Activated gamma-delta T cell treated with Interleukin-2 at 50 U/mL for 16 hours (primary cell): ENCODE measurements at regions not wholly inside any gene's neighbourhood (a gene's known extent, or its start where the extent isn't known, plus 50 kb on each side); places are given as distances from the start of the nearest gene placed in this dataset.

Experiments
- DNase-seq: peaks from one replicate; pipeline ENCODE4 v3.0.0-alpha.2; 2020

DNA sequence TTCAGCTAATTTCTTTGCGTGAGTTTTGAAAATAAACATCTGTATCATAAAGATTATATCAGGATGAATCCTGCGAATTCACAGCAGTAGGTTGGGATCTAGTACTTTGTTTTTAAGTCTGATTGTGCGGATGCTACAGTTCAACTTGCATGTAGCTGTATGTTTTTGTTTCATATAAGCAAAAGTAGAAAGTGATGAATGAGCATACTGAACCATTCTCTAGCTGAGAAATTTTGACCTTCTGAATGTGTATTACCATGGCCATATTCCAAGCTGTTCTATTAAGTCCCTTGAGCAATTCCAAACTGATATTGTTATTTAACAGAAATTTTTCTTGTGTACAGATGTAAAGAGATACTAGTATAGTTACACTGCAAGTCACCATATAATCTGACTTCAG, 358.8 kb upstream of the MEOX2 start:
- DNase-seq = no peak

DNA sequence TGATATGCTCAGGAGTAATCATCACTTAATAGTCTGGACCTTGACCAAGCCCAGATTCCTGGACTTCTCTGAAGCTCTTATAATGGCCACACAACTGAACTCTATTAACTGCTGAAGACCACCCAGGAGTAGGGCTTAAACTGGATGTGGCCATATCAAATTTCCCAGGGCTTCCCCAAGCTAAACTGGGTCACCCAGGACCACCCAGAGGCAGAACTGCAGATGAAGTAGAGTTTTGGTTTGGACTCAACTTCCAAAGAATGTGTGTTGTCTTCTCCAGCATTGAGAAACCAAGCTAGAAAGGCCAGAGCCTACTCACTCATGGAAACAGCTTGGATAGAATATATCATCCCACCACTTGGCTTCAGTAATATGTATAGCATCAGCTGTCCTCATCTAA, 358.2 kb upstream of the MEOX2 start:
- no peak for DNase-seq

DNA sequence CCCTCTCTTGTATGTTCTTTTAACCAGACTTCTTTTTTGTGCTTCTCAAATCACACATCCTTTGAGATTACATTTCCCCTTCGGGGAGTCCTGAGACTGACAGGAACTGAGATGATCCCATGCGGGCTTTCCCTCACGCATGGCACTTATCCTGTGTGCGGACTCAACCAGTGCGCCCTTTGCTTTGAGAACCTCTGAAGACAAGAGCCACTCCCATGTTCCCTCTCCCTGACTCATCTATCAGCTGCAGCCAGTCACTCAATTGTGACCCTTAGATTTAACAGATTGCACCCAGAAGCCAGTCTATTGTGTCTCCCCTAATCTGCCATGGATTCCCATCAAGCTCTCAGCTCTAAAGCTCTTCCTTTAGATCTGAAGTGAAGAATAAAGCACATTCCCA, 353.9 kb upstream of the MEOX2 start:
- DNase-seq = no peak

DNA sequence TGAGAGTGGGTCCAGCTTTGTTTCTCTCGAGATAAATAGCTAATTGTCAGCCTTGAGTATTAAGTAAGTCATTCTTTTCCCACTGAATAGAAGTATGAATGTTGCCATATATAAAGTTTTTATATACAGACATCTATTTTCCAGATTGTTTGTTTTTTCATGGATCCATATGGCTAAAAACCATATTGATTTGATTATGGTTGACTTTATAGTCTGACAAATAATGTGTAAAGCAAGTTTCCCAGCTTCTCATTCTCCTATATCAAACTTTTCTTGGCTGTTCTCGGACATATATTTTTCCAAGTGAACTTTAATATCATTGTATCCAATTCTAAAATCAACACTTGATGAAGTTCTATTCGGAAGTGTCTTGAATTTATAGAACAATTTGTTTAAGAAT, 352.4 kb upstream of the MEOX2 start:
- no peak for DNase-seq

DNA sequence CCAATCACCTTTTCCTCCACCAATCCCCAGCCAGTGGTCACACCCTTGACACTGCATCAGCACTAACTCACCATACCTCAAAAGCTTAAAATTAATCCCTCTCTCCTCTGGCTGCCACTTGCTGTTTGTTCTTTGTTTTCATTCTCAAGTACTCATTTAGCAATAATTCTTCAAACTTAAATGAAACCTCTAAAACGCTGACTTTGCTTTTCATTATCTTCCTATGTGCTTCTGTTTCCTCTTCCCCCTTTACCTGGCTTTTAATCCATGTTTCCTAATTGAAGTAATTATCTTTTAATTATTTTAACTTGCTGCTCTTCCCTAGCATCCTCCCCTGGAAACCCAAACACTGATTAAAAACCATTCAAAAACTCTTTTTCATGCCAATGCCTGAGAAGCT, 348.9 kb upstream of the MEOX2 start:
- no peak for DNase-seq

DNA sequence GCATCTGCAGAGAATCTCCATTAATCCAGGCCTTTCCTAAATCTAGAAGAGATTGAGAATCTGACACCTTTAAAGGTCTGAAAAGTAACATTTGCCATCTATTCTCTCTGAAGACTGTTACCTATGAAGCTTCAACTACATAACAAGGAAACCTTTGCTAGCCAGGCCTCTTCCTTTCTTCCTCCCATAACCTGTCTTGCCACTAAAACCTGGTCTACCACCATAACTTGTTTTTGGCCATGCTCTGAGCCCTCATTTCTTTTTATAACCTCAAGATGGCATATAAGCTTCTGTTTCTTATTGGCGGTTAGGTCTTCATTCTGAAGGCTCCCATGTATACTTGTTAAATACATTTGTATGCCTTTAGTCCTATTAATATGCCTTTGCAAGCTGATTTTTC, 348.4 kb upstream of the MEOX2 start:
- DNase-seq = no peak

DNA sequence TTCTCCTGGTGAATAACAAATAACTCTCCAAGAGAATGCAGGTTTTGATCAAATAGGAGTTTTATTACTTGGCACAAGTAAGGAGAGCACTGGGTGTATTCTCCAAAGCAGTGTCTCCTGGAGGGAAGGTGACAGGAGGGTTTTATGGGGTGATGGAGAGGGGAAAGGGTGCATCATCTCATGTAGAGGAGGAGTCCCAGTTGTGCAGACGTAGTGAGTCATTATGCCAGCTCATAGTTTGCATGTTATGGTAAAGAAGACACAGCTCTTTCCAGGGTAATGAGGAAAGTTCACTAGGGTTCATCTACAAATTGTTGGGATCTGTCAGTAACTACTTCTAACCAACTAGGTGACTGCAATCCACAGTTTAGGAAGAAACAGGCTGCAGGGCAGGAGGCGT, 347.9 kb upstream of the MEOX2 start:
- DNase-seq = no peak

DNA sequence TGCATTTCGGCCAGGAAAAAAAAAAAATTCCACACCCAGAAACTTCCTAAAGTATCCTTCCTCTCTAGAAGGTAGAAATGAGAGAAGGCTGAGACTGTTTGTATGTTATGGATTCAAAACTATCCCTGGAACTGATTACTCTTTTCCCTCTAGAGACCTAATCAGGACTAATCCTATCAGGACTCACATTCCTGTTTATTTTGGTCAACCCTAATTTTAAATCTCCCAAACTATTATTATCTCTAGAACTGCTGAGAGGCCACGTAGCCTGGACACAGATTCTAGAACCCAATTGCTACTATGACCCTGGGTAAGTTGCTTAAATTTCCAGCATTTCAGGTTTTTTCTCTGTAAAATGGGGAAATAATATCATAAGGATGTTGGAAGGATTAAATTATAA, 346.8 kb upstream of the MEOX2 start:
- DNase-seq = no peak

DNA sequence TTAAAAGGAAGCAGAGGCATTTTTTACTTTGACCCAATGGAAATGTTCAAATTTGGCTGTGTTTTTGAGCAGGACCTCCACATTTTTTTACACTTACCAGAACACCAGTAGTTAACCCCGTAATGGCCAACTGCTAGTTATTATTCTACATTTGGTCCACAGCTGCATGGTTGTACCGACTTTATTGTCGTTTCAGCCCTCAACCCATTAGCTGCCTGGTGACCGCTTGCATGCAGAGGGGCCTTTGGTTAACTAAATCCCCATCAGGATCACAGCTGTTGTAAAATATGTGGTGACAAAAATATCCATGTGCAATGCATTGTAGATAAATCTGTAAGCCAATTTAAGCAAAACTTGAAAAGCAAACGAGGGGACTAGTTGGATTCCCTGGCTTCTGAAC, 342.2 kb upstream of the MEOX2 start:
- no peak for DNase-seq

DNA sequence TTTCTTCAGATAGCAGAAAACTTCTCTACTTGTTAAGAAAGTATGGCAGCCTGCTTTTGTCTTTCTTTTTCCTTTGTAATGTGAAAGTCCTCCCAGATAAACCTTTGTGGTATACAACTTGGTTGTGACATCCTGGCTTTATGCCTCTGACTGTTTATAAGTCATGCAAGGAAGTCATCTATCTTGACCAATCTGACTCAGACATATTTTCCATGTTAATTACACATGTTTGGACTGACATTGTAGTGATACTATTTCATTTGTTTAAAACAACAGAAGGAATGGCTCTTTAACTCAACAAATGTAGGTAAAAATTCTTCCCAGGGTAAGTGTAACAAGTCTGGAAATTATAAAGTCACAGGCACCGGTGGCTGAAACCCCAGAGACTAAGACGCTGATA, 341.6 kb upstream of the MEOX2 start:
- no peak for DNase-seq

DNA sequence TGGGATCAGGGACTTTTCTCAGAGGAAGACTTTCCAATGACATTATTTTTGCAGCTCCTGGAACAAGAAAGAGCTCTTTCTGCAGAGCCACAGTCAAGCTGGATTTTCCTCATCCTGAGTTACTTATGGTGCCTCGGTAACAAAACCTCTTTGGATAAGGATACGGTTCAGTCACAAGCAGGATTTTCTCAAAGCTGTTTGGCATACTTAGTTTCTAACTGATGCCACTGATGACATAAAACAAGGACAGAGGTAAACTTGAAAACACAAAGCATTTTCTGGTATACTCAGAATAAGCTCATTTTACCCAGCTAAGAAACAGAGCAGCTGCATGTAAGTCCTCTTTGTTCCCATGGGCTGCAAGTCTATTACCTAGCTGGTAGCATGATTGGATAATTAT, 340.9 kb upstream of the MEOX2 start:
- DNase-seq = no peak

DNA sequence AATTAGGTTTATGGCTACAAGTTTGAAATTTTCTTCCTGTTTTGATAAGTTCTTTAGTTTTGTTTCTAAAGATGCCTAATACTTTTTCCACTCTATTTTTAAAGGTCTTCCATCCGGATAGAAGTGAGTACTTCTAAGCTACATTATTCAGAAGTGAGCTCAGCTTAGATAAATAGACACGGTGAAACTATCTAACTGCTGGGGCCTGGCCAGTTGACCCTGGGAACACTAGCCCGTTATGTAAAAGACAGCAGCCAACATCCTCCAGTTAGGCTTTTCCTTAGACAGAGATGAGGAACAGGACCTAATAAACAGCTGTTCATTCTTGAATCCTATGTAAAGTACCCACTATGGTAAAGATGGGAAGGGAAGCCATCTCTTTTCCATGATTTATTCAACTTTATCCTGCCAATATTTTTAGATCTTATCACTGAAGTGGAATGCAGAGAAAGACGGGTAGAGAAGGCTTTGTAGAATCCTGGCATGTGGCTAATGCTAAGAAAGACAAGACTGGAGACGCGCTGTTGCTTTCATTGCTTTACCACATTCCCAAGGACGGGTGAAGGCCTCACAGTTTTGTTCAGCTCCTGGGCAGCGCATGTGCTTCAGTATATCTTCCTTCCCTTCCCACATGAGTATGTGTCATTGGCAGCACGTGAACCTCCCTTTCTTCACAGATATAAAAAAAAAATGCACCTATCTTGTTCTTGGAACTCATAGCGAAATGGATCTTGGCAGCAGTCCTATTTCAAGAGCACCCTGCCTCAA, 340.0 kb upstream of the MEOX2 start:
- no peak for DNase-seq

DNA sequence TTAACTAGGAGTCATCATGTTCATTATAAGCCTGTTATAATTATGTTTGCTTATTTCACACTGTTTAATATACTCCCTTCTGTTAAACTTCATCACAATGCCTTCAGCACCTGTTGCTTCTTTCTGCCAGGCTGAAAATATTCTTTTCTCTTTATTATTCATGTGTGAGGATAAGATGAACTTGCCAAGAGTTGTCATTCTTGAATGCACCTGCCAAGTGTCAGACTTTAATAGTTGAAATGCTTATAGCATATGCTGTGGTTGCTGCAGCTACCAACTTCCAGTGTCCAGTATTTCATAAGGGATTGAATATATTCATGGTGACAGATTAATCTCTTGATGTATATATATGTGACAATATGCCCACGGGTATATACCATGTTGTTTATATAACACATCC, 339.2 kb upstream of the MEOX2 start:
- no peak for DNase-seq

DNA sequence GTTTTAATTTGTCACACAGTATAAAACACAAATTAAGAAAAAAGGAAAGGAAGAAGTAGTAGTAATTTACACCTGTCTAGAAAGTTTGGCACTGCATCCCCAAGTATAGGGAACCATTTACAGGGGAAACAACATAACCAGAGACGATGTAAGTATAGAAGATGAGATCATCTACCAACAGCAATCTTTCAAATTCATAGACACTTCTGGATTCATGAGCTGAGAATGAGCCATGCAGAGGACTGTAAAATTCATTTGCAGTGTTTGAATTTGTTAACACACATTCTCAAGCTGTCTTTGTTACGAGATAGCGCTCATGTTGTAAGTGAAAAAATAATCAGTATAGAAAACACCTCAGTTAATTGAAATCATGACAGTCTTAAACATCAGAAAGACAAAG, 337.0 kb upstream of the MEOX2 start:
- no peak for DNase-seq

DNA sequence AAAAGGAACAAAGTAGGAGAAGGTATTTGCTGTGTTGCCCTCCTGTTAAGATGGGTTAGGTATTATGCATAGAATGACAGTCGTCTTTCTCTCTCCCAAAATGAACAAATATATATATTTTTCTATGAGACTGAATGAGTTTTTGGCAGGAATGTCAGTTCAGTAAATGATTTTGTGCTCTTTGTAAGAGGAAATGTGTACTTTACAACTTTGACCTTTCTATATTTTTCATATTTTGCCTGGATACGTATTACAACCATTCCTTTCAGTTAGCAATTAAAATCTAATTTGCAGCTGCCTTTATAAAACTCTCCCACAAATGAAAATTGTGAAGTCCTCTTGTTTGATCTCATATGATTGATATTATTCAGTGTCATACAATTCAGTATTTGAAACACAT, 336.6 kb upstream of the MEOX2 start:
- DNase-seq = no peak

DNA sequence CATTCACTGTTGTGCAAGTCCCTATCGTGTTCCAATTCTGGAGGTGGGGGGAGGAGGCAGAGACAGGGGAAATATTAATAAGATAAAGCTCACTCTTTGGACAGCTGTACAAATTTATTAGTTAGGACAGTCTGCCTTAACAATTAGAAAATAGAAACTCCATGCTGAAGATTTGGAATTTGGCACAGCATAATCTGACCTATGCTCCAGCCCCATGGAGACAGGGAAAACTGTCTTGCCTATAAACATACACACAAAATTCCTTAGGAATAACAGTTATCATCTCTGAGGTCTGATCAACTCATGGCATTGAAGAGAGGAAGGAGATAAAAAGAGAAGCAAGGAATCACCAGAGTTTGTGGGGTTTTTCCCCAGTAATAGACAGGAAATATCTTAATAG, 335.4 kb upstream of the MEOX2 start:
- DNase-seq = no peak

DNA sequence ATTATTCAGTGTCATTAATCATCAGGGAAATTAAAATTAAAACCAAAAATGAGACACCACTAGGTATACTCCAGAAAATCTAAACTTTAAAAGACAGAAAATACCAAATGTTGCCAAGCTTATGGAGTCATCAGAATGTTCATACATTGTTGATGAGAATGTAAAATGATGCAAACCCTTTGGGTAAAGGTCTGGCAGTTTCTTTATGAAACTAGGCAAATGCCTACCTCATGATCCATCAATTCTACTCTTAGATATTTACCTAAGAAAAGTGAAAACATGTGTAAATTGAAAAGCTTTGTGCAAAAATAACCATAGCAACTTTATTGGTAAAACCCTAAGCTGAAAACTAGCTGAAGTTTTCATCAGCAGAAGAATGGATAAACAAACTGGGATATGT, 329.5 kb upstream of the MEOX2 start:
- no peak for DNase-seq

DNA sequence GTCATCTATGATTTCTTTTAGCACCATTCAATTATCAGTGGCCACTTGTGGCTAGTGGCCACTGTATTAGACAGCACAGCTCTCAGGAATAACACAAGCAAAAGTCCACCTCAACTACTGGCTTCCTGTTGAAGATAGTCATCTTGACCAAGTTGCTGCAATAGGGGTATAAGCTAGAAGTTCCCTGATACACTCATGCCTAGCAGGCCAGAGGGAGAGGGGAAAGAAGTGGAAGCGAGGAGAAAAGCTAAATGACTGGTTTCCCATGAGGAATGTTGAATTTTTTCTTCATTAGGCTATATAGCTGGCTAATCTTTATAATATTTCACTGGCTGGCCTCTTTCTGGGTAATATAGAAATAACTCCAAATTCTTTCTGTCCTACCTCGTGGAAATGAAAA, 327.5 kb upstream of the MEOX2 start:
- no peak for DNase-seq

DNA sequence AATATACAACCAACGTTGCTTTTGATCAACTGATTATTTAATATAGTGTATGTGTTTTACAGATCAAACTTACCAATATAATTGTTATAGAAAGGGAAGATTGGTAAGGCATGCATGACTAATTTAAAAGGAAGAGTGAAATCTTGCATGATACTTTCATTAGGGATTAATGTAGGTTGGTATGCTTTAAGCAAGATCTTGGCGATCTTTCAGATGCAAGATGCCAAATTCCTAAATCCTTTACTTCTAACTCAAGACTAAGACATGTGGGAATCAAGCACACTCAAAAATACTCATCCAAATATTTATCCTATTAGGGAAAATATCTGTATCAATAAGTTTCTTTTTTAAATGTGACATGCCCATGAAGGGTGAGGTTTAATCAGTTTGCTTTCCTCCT, 321.4 kb upstream of the MEOX2 start:
- DNase-seq = no peak

DNA sequence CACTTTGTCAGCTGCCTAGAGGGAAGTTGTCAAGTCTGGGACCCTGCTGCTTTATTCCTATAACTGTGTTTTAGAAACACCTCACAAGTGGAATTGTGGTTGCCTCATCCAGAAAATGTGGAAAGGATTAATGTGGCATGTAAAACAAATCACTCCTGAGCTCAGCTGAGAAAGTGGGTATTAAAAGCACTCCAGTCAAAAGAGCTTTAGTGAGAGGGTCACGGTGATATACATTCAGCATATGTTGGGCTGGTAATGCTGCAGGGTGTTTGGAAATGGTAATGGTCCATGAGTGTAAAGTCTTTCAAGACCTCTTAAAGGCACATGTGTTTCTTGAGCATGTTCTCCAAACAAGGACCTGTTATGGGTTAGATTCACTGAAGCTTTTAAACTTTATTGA, 318.2 kb upstream of the MEOX2 start:
- no peak for DNase-seq

DNA sequence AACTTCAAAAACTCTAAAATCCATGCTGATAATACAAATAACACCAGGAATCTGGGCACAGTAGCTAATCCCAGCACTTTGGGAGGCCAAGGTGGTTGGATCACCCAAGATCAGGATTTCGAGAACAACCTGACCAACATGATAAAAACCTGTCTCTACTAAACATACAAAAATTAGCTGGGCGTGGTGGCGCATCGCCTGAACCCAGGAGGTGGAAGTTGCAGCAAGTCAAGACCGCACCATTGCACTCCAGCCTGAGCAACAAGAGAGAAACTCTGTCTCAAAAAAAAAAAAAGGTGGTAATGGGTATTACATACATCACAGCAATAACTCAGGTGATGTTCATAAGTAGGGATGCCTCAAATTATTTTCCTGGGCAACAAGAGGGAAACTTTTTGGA, 315.0 kb upstream of the MEOX2 start:
- no peak for DNase-seq

DNA sequence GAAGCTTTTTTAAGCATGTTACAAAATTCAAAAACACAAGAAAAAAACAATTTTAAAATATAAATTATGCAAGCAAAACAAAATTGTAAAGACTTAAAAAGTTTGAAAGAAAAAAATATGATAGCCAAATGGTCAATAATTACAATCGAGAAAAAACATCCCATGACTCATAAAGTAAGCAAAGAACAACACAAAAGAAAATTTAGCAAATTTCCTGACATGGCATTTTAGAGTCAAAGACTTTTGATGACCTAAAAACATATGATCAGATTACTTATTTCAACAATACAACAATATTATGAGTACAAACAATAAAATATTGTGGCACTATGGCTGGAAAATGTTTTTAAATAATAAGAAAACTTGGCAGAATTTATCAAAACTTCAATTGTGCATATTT, 312.1 kb upstream of the MEOX2 start:
- no peak for DNase-seq

DNA sequence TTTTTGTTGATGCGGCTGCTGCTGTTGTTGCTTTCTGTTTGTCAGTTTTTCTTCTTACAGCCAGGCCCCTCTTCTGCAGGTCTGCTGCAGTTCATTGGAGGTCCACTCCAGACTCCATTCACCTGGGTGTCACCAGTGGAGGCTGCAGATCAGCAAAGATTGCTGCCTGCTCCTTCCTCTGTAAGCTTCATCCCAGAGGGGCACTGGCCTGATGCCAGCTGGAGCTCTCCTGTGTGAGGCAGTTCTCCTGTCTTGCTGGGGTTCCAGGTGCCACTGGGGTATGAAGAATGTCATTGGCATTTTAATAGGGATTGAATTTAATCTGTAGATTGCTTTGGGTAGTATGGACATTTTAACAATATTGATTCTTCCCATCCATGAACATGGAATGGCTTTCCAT, 308.5 kb upstream of the MEOX2 start:
- no peak for DNase-seq

DNA sequence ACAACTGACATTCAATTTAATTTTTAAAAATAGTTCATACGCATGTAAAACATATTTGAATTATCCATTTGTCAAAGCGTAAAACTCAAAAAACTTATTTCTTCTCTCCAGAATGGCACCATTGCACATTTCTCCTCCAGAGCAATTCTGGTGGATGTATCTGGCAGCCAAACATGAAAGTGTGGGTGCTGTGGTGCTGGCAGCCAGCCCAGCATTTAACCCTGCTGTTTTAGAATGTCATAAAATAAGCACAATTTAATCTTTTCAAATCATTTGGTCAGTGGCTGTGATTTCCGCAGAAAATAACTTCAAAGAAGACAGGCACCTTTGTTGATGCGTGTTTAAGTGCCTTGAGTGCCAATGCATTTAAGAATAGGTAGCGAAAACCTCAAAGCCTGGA, 302.7 kb upstream of the MEOX2 start:
- no peak for DNase-seq

DNA sequence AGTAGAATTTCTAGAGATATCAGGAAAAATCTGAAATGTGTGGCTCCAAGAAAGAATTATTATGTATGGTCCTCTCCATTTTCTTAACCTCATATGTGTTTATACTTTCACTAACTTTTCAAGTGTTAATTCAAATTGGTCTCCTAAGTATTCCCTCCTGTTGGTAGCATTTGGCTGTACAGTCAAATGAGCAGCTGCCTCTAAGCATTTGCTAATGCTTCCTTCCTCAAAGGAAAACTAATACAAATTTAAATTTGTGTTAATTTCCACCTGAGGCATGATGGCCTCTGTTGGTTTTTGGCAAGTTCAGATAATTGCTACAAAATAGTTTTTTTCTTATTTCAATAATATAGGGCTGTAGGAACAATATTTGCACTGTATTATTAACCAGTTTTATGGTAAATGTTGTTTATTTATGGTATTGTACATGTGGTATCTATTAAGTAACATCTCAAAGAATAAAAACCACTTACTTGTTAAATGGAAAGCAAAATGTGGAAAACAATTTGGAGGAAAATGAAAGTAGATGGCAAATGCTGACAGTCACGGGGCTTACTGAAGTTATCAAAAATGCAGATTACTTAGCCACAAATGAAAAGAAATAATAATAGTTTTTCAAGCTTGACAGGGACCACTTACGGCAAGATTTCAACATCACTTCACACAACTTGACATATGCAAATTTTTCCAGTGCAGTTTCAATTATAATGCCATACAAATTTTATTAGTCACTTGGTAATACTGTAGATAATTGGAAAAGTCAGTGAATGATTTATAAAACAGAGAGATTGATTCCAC, 299.3 kb upstream of the MEOX2 start:
- DNase-seq = no peak
